Keratinocyte (primary cell): ENCODE measurements at regions not wholly inside any gene's neighbourhood (a gene's known extent, or its start where the extent isn't known, plus 50 kb on each side); places are given as distances from the start of the nearest gene placed in this dataset.

Source experiments
- DNase-seq: peaks from one replicate; pipeline ENCODE4 v3.0.0-alpha.2; 2011; ENCODE audit warnings: low read depth, missing footprints, low spot score
- FAIRE-seq: peaks from 2 replicates; lab custom pipeline; 2011; peaks lifted over from hg19 to GRCh38; lab: Jason Lieb, UNC
- H2AFZ ChIP-seq: 2 replicates; pipeline ENCODE4 v1.6.0; 2012; ENCODE audit warnings: low read length, control low read depth, inconsistent platforms; ENCODE audit not compliant: control insufficient read depth
- H3K27ac ChIP-seq: 2 replicates; pipeline ENCODE4 v1.5.1; 2011; ENCODE audit warnings: low read length; ENCODE audit not compliant: control insufficient read depth, insufficient read depth
- H3K27me3 ChIP-seq: 3 replicates; pipeline ENCODE4 v1.6.0; 2011; ENCODE audit warnings: low read length; ENCODE audit not compliant: control insufficient read depth, insufficient read depth; ENCODE audit errors: extremely low read depth
- H3K36me3 ChIP-seq, 2 experiments: 2 replicates in 1 of 2; 3 replicates in 1 of 2; pipeline ENCODE4 v1.5.1; 2011; ENCODE audit warnings: low read length in 2 of 2, mild to moderate bottlenecking in 1 of 2; ENCODE audit not compliant: control insufficient read depth in 2 of 2, insufficient read depth in 2 of 2; ENCODE audit errors: extremely low read depth in 1 of 2
- H3K4me1 ChIP-seq: 3 replicates; pipeline ENCODE4 v1.5.1; 2011; ENCODE audit warnings: low read length; ENCODE audit not compliant: control insufficient read depth, insufficient read depth; ENCODE audit errors: extremely low read depth
- H3K4me2 ChIP-seq: 3 replicates; pipeline ENCODE4 v1.6.0; 2011; ENCODE audit warnings: low read depth, low read length; ENCODE audit not compliant: control insufficient read depth, insufficient read depth; ENCODE audit errors: extremely low read depth
- H3K4me3 ChIP-seq, 3 experiments: fragments of 200-600 bp in 1 of 3; sonication (generic) in 1 of 3; 2 replicates in 2 of 3; 3 replicates in 1 of 3; pipeline ENCODE4 v1.5.1; 2011 to 2016; ENCODE audit warnings: low read length in 3 of 3, mild to moderate bottlenecking in 3 of 3, control low read depth in 2 of 3, inconsistent platforms in 1 of 3, low read depth in 1 of 3, mixed read lengths in 1 of 3, mixed run types in 1 of 3, moderate library complexity in 1 of 3; ENCODE audit not compliant: control insufficient read depth in 2 of 3, insufficient read depth in 2 of 3; ENCODE audit errors: extremely low read depth in 1 of 3
- H3K79me2 ChIP-seq: 2 replicates; pipeline ENCODE4 v1.6.0; 2012; ENCODE audit warnings: low read length; ENCODE audit not compliant: control insufficient read depth, insufficient read depth
- H3K9ac ChIP-seq: 3 replicates; pipeline ENCODE4 v1.6.0; 2011; ENCODE audit warnings: low read length; ENCODE audit not compliant: control insufficient read depth, insufficient read depth; ENCODE audit errors: extremely low read depth
- H3K9me1 ChIP-seq: 3 replicates; pipeline ENCODE4 v1.6.0; 2011; ENCODE audit warnings: low read length; ENCODE audit not compliant: control insufficient read depth, insufficient read depth; ENCODE audit errors: extremely low read depth
- H3K9me3 ChIP-seq: 2 replicates; pipeline ENCODE4 v1.5.1; 2012; ENCODE audit warnings: low read depth, low read length; ENCODE audit not compliant: control insufficient read depth
- H4K20me1 ChIP-seq: 3 replicates; pipeline ENCODE4 v1.6.0; 2011; ENCODE audit warnings: low read length; ENCODE audit not compliant: control insufficient read depth, insufficient read depth; ENCODE audit errors: extremely low read depth
- EZH2 ChIP-seq: IDR thresholded peaks from one replicate; pipeline ENCODE4 v1.6.1; 2012; ENCODE audit warnings: inconsistent platforms, mild to moderate bottlenecking, low read length, moderate library complexity
- dilution Hi-C: fragments of 300-500 bp; cut with MboI; formaldehyde crosslinking; loops from one replicate; pipeline ENCODE4 v1.7.0; 2020; ENCODE audit warnings: low sequenced_read_pairs; ENCODE audit not compliant: extremely low pct_ligation_motif_present
- TF ChIP-seq, protein P1 (sequence below), 3 experiments: IDR thresholded peaks in 1 of 3; conservative IDR thresholded peaks in 1 of 3; optimal IDR thresholded peaks in 1 of 3; 2 replicates in 2 of 3; 3 replicates in 1 of 3; pipeline versions ENCODE3 to v1.5.1; 2011; ENCODE audit warnings: low read length in 3 of 3, mild to moderate bottlenecking in 3 of 3, moderate library complexity in 2 of 3, control low read depth in 1 of 3, inconsistent platforms in 1 of 3; ENCODE audit not compliant: insufficient read depth in 2 of 3; ENCODE audit errors: extremely low read depth in 1 of 3

GRCh38 chr4:100948911-100949310 lies 398.4 kb downstream of the PPP3CA start:
- Histone ChIP-seq H3K36me3 (no peaks in the 10 kb centered on the region), H3K9me3 (no peaks in the 10 kb centered on the region), H3K27ac (no peak overlapping the region), H2AFZ (no peak overlapping the region), H3K79me2 (no peaks in the 10 kb centered on the region), H3K4me3 (no peak overlapping the region), H3K27me3 (peaks cover 3% of the 10 kb centered on the region), H3K9me1 (no peaks in the 10 kb centered on the region), H4K20me1 (no peaks in the 10 kb centered on the region), H3K4me2 (no peak overlapping the region), H3K9ac (no peak overlapping the region), H3K4me1 (no peaks in the 10 kb centered on the region)
- TF ChIP-seq, protein P1, sequence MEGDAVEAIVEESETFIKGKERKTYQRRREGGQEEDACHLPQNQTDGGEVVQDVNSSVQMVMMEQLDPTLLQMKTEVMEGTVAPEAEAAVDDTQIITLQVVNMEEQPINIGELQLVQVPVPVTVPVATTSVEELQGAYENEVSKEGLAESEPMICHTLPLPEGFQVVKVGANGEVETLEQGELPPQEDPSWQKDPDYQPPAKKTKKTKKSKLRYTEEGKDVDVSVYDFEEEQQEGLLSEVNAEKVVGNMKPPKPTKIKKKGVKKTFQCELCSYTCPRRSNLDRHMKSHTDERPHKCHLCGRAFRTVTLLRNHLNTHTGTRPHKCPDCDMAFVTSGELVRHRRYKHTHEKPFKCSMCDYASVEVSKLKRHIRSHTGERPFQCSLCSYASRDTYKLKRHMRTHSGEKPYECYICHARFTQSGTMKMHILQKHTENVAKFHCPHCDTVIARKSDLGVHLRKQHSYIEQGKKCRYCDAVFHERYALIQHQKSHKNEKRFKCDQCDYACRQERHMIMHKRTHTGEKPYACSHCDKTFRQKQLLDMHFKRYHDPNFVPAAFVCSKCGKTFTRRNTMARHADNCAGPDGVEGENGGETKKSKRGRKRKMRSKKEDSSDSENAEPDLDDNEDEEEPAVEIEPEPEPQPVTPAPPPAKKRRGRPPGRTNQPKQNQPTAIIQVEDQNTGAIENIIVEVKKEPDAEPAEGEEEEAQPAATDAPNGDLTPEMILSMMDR (optimal IDR thresholded peaks at IDR 0.05 in 1 of 3, IDR thresholded peaks at IDR 0.05 in 1 of 3, conservative IDR thresholded peaks at IDR 0.05 in 1 of 3; ENCODE audit: extremely low read depth in 1 of 3, insufficient read depth in 2 of 3, low read length in 3 of 3) = no peak
- no peak for TF ChIP-seq EZH2
- FAIRE-seq = no peak
- DNase-seq = no peak
- dilution Hi-C loops = no loop called here

GRCh38 chr4:100945789-100946188 lies 401.5 kb downstream of the PPP3CA start:
- no peaks in the 10 kb centered on the region for H3K27me3 ChIP-seq
- no peaks in the 10 kb centered on the region for H3K36me3 ChIP-seq
- no peak overlapping the region for H2AFZ ChIP-seq
- H3K9ac ChIP-seq = no peak overlapping the region
- DNase-seq (no peak), FAIRE-seq (no peak)
- dilution Hi-C loops = no loop called here
- H3K9me1 ChIP-seq = no peaks in the 10 kb centered on the region
- no peaks in the 10 kb centered on the region for H3K4me1 ChIP-seq
- H3K4me2 ChIP-seq = no peak overlapping the region
- H4K20me1 ChIP-seq = no peaks in the 10 kb centered on the region
- TF ChIP-seq, protein P1 (optimal IDR thresholded peaks at IDR 0.05 in 1 of 3, IDR thresholded peaks at IDR 0.05 in 1 of 3, conservative IDR thresholded peaks at IDR 0.05 in 1 of 3; ENCODE audit: extremely low read depth in 1 of 3, insufficient read depth in 2 of 3, low read length in 3 of 3) = no peak
- TF ChIP-seq EZH2 = no peak
- H3K4me3 ChIP-seq = no peak overlapping the region
- H3K79me2 ChIP-seq = no peaks in the 10 kb centered on the region
- H3K27ac ChIP-seq = no peak overlapping the region
- H3K9me3 ChIP-seq = no peaks in the 10 kb centered on the region
